LNCAP (cell line): ENCODE measurements at regions not wholly inside any gene's neighbourhood (a gene's known extent, or its start where the extent isn't known, plus 50 kb on each side); places are given as distances from the start of the nearest gene placed in this dataset.

Experiments
- TF ChIP-seq, protein P1 (sequence below): fragments of 450-650 bp; IDR thresholded peaks from 2 replicates; pipeline ENCODE4 v1.5.1; 2017; ENCODE audit warnings: mild to moderate bottlenecking

DNA sequence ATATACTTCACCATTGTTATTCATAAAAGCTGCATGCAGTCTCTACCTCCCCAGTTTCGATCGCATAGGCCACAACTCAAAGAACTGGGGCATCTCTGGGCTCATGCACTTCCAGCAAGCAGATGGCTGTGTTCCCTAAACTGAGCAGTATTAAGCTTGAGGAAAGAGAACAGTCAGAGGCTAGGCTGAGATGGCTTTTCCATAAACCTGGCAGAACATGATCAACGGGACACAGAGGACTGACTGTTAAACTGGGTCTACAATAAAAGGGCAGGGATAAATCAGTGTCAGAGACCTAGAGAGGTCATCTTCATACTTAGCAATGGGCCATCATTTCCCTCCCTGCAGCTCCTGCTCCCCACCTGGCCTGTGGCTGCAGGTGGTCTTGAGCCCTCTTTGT lies 171.0 kb upstream of the NECTIN1 start:
- TF ChIP-seq, protein P1, sequence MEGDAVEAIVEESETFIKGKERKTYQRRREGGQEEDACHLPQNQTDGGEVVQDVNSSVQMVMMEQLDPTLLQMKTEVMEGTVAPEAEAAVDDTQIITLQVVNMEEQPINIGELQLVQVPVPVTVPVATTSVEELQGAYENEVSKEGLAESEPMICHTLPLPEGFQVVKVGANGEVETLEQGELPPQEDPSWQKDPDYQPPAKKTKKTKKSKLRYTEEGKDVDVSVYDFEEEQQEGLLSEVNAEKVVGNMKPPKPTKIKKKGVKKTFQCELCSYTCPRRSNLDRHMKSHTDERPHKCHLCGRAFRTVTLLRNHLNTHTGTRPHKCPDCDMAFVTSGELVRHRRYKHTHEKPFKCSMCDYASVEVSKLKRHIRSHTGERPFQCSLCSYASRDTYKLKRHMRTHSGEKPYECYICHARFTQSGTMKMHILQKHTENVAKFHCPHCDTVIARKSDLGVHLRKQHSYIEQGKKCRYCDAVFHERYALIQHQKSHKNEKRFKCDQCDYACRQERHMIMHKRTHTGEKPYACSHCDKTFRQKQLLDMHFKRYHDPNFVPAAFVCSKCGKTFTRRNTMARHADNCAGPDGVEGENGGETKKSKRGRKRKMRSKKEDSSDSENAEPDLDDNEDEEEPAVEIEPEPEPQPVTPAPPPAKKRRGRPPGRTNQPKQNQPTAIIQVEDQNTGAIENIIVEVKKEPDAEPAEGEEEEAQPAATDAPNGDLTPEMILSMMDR = no peak

DNA sequence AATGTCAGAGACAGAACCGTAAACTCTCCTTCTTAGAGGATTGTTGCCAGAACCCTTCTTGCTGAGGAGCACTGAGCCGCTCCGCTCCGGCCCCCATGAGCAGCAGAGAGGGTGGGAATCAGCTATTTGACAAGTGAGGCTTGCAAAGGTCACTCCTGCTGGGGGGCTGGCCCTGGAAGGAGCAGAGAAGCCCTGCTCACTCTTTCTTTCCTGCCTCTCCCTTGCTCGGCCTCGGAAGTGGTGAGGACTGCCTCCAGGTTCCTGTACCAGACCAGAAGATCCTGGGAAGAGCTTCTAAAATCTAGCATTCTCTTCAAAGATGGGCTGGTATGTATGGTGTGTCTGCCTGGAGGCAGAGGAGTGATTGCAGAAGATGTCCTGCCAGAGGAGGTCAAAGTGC lies 168.6 kb upstream of the NECTIN1 start:
- TF ChIP-seq, protein P1 = no peak

DNA sequence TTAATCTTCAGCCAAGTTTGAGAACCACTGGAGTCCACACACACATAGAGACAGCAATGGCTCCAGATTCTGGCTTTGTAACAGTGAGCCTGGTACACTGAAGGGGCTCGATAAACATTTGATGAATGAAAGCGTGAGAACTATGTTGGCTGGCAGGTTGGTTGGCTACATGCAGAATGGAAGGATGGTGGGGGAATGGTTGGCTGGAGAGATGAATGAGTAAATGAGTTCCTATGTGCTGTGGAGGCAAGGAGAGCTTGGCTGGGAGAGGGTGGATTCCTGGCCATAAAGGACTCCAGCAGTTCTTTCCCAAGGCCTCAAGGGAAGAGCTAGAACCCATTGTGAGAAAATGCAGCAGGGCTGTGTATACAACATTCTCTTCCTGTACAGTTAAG lies 168.0 kb upstream of the NECTIN1 start:
- TF ChIP-seq, protein P1 = no peak

DNA sequence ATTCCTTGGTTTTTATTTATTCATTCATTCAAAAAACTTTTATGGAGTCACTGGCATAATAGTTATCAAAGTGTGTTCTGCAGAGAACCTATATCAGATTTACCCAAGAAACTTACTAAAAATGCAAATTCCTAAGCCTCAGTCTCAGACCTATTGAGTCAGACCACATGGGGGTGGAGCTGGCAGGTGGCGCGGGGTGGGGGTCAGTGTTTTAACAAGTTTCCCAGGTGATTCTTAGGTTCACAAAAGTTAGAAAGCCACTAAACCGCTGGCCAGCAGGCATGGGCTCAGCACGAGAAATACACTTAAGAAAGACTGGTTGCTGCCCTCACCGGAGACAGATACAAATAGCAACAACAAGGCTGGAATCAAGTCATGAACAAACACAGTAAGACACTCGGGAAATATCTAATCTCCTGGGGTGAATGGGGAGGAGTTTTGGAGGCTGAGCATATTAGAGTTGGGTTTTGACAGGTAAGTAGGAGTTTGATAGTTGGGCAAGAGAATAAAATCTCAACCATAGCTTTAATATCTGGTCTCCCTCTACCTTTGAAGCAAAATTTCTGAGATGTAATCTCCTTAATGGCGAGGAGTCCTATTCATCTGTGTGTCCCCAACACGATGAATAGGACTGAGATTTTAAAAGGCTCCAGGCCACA lies 167.5 kb upstream of the NECTIN1 start:
- TF ChIP-seq, protein P1 = no peak

DNA sequence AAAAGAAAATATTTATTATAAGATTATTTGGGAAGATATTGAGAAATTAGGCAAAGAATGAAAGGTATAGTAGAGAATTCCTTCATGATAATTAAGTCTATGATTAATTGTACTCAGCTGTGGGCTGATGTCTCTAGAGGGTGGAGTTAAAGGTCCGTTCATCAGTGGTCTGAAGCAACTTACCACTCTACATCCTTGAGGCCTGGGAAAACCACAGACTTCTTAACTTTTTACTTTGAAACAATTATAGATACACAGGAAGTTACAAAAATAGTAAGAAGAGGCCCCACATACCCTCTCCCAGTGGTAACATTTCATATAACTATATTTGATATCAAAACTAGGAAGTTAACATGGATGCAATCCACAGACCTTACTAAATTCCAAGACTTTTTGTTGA lies 167.0 kb upstream of the NECTIN1 start:
- TF ChIP-seq, protein P1 = no peak

DNA sequence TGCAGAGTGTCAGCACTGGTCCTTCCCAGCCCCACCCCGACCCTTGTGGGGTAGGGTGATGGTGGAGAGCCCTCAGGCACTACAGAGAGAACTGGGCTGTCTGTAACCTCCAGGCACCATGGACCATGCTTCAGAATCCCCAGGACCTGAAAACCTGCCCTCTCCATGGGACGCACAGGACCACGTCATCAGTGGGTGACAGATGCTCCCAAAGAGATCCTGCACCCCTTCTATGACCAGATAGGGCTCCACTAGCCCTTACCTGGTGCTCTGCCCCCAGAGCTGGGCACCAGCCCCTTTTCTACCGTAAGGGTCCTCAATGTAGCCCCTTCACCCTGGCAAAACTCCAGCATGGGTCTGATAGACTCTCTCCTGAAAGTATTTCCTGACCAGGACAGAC lies 165.9 kb upstream of the NECTIN1 start:
- TF ChIP-seq, protein P1 = no peak

DNA sequence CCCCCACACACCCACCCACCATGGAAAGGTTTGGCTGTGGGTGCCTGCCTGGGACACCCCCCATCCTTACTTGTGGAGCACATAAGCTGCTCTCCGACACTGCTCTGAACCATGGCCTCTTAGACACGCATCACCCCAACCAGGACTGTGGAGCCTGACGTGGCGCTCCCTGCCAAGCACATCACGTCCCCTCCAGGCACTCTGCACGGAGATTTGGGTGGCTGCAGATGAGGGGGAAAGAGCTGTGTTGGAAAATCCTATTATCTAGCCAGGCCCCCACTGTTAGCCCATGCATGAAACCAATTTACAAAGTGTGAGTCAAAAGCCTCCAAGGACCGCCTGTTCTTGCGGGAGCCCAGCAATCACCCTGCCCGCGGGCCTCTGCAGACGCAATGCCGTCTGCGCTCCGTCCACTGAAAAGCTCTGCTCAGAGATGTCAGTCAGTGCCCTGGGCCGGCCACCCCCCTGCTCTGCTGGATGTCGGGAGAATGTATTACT lies 163.4 kb upstream of the NECTIN1 start:
- TF ChIP-seq, protein P1 = no peak
